Activated T-helper 1 cell treated with anti-CD3 and anti-CD28 coated beads, Interleukin-12 subunit alpha, Interleukin-12 subunit beta, Interleukin-2, Interleukin-4 antibody, amounts not matched to agents 30 ng/mL and 10 ng/mL and 1 ng/mL, durations not matched to agents 14 hours and 24 hours and 36 hours (primary cell): ENCODE measurements at regions not wholly inside any gene's neighbourhood (a gene's known extent, or its start where the extent isn't known, plus 50 kb on each side); places are given as distances from the start of the nearest gene placed in this dataset.
"Not testable (repeated sequence)": the region's sequence is repeated elsewhere in the genome, so short reads cannot be mapped to it uniquely, and the experiment has no call there.

Source experiments
- DNase-seq: peaks from one replicate; pipeline ENCODE4 v3.0.0; 2021; ENCODE audit warnings: low spot score
- H3K27ac Mint-ChIP-seq: one replicate; pipeline ENCODE4 v1.8.0; 2021; ENCODE audit warnings: mild to moderate bottlenecking, mixed read lengths
- H3K27me3 Mint-ChIP-seq: one replicate; pipeline ENCODE4 v1.8.0; 2022; ENCODE audit warnings: mild to moderate bottlenecking, moderate library complexity, mixed read lengths; ENCODE audit not compliant: insufficient read depth
- H3K36me3 Mint-ChIP-seq: one replicate; pipeline ENCODE4 v1.8.0; 2021; ENCODE audit warnings: low read depth, mixed read lengths
- H3K4me1 Mint-ChIP-seq: one replicate; pipeline ENCODE4 v1.8.0; 2021; ENCODE audit warnings: low read depth, mixed read lengths
- H3K4me3 Mint-ChIP-seq: one replicate; pipeline ENCODE4 v1.8.0; 2021; ENCODE audit warnings: mild to moderate bottlenecking, moderate library complexity, mixed read lengths
- H3K9me3 Mint-ChIP-seq: one replicate; pipeline ENCODE4 v1.8.0; 2021; ENCODE audit warnings: mixed read lengths
- intact Hi-C: fragments of 100-400 bp; cut with micrococcal nuclease; formaldehyde crosslinking; loops from one replicate; pipeline ENCODE4 v1.15.1; 2024

GRCh38 chr2:193843675-193844074 lies 1648.9 kb upstream of the TMEFF2 start:
- intact Hi-C loops = no loop called here
- H3K4me1 Mint-ChIP-seq = no peaks in the 10 kb centered on the region
- no peaks in the 10 kb centered on the region for H3K36me3 Mint-ChIP-seq
- no peaks in the 10 kb centered on the region for H3K9me3 Mint-ChIP-seq
- no peak for DNase-seq
- H3K4me3 Mint-ChIP-seq = no peak overlapping the region
- no peak overlapping the region for H3K27ac Mint-ChIP-seq
- no peaks in the 10 kb centered on the region for H3K27me3 Mint-ChIP-seq

GRCh38 chr2:193841384-193842150 lies 1646.8 kb upstream of the TMEFF2 start:
- intact Hi-C loops = no loop called here
- H3K4me3 Mint-ChIP-seq = no peak overlapping the region
- H3K9me3 Mint-ChIP-seq = no peaks in the 10 kb centered on the region
- H3K4me1 Mint-ChIP-seq = no peaks in the 10 kb centered on the region
- H3K36me3 Mint-ChIP-seq = no peaks in the 10 kb centered on the region
- DNase-seq = no peak
- H3K27me3 Mint-ChIP-seq = no peaks in the 10 kb centered on the region
- no peak overlapping the region for H3K27ac Mint-ChIP-seq

GRCh38 chr2:193837111-193837738 lies 1642.5 kb upstream of the TMEFF2 start:
- intact Hi-C loops = no loop called here
- H3K27ac Mint-ChIP-seq = no peak overlapping the region
- no peaks in the 10 kb centered on the region for H3K36me3 Mint-ChIP-seq
- no peaks in the 10 kb centered on the region for H3K4me1 Mint-ChIP-seq
- no peaks in the 10 kb centered on the region for H3K9me3 Mint-ChIP-seq
- no peak for DNase-seq
- H3K4me3 Mint-ChIP-seq = no peak overlapping the region
- H3K27me3 Mint-ChIP-seq = no peaks in the 10 kb centered on the region

GRCh38 chr2:193836424-193837006 lies 1641.8 kb upstream of the TMEFF2 start:
- H3K4me1 Mint-ChIP-seq, H3K4me3 Mint-ChIP-seq, H3K36me3 Mint-ChIP-seq, H3K9me3 Mint-ChIP-seq, intact Hi-C loops, DNase-seq, H3K27ac Mint-ChIP-seq, H3K27me3 Mint-ChIP-seq: not testable (repeated sequence)

- not testable (repeated sequence) for H3K27me3 Mint-ChIP-seq
Observed at GRCh38 chr2:193833895-193834294, 1639.2 kb upstream of the TMEFF2 start.

GRCh38 chr2:193824474-193824873 lies 1629.7 kb upstream of the TMEFF2 start:
- H3K27me3 Mint-ChIP-seq = no peaks in the 10 kb centered on the region
- no peaks in the 10 kb centered on the region for H3K36me3 Mint-ChIP-seq
- no peak for DNase-seq
- no peak overlapping the region for H3K4me3 Mint-ChIP-seq
- H3K9me3 Mint-ChIP-seq = peaks cover 3% of the 10 kb centered on the region
- intact Hi-C loops = no loop called here
- no peak overlapping the region for H3K27ac Mint-ChIP-seq
- no peaks in the 10 kb centered on the region for H3K4me1 Mint-ChIP-seq

More at GRCh38 chr2:193833895-193834294, 1639.2 kb upstream of the TMEFF2 start:
- intact Hi-C loops, H3K36me3 Mint-ChIP-seq, H3K4me1 Mint-ChIP-seq, H3K4me3 Mint-ChIP-seq, H3K9me3 Mint-ChIP-seq, DNase-seq, H3K27ac Mint-ChIP-seq: not testable (repeated sequence)

- Mint-ChIP-seq H3K36me3 (no peaks in the 10 kb centered on the region), H3K9me3 (peaks cover 3% of the 10 kb centered on the region), H3K27ac (no peak overlapping the region), H3K27me3 (no peaks in the 10 kb centered on the region), H3K4me3 (no peak overlapping the region), H3K4me1 (no peaks in the 10 kb centered on the region)
- intact Hi-C loops = no loop called here
- DNase-seq = no peak
Observed at GRCh38 chr2:193818801-193819499, 1624.2 kb upstream of the TMEFF2 start.

- H3K36me3 Mint-ChIP-seq = no peaks in the 10 kb centered on the region
- intact Hi-C loops = no loop called here
- H3K4me3 Mint-ChIP-seq = no peak overlapping the region
- no peak for DNase-seq
- no peaks in the 10 kb centered on the region for H3K9me3 Mint-ChIP-seq
- H3K27ac Mint-ChIP-seq = no peak overlapping the region
- no peaks in the 10 kb centered on the region for H3K4me1 Mint-ChIP-seq
- no peaks in the 10 kb centered on the region for H3K27me3 Mint-ChIP-seq
Observed at GRCh38 chr2:193816008-193816407, 1621.3 kb upstream of the TMEFF2 start.

GRCh38 chr2:193810533-193810932 lies 1615.8 kb upstream of the TMEFF2 start:
- Mint-ChIP-seq H3K36me3 (no peaks in the 10 kb centered on the region), H3K4me1 (no peaks in the 10 kb centered on the region), H3K9me3 (no peaks in the 10 kb centered on the region), H3K27me3 (no peaks in the 10 kb centered on the region), H3K4me3 (no peak overlapping the region), H3K27ac (no peak overlapping the region)
- intact Hi-C loops = no loop called here
- no peak for DNase-seq

GRCh38 chr2:193808877-193809276 lies 1614.1 kb upstream of the TMEFF2 start:
- H3K9me3 Mint-ChIP-seq = no peaks in the 10 kb centered on the region
- no peak for DNase-seq
- intact Hi-C loops = no loop called here
- H3K4me3 Mint-ChIP-seq = no peak overlapping the region
- H3K4me1 Mint-ChIP-seq = no peaks in the 10 kb centered on the region
- no peaks in the 10 kb centered on the region for H3K36me3 Mint-ChIP-seq
- H3K27ac Mint-ChIP-seq = no peak overlapping the region
- H3K27me3 Mint-ChIP-seq = no peaks in the 10 kb centered on the region

- Mint-ChIP-seq H3K27me3 (no peaks in the 10 kb centered on the region), H3K27ac (no peak overlapping the region), H3K9me3 (no peaks in the 10 kb centered on the region), H3K4me1 (no peaks in the 10 kb centered on the region), H3K36me3 (no peaks in the 10 kb centered on the region), H3K4me3 (no peak overlapping the region)
- DNase-seq = no peak
- intact Hi-C loops = no loop called here
Observed at GRCh38 chr2:193806088-193806774, 1611.5 kb upstream of the TMEFF2 start.

- H3K9me3 Mint-ChIP-seq = no peaks in the 10 kb centered on the region
- H3K4me3 Mint-ChIP-seq = no peak overlapping the region
- H3K36me3 Mint-ChIP-seq = no peaks in the 10 kb centered on the region
- no peak for DNase-seq
- no peaks in the 10 kb centered on the region for H3K4me1 Mint-ChIP-seq
- no peaks in the 10 kb centered on the region for H3K27me3 Mint-ChIP-seq
- no peak overlapping the region for H3K27ac Mint-ChIP-seq
- intact Hi-C loops = no loop called here
Observed at GRCh38 chr2:193796847-193797246, 1602.1 kb upstream of the TMEFF2 start.
